Skeletal muscle satellite cell (primary cell): ENCODE measurements at regions not wholly inside any gene's neighbourhood (a gene's known extent, or its start where the extent isn't known, plus 50 kb on each side); places are given as distances from the start of the nearest gene placed in this dataset. TPM values are rescaled to one million over a fixed set of nuclear protein-coding genes. Genes with fewer than 3 reads are reported as not detected.

Experiments
- H3K27me3 ChIP-seq: 2 replicates; pipeline ENCODE4 v1.7.0; 2013; ENCODE audit warnings: low read length; ENCODE audit not compliant: control insufficient read depth, insufficient read depth
- H3K36me3 ChIP-seq: 2 replicates; pipeline ENCODE4 v1.7.0; 2013; ENCODE audit warnings: mild to moderate bottlenecking, control low read depth, low read length; ENCODE audit not compliant: insufficient read depth
- H3K4me1 ChIP-seq: 2 replicates; pipeline ENCODE4 v1.7.0; 2013; ENCODE audit warnings: low read length; ENCODE audit not compliant: control insufficient read depth, insufficient read depth
- H3K4me2 ChIP-seq: 2 replicates; pipeline ENCODE4 v1.7.0; 2013; ENCODE audit warnings: mild to moderate bottlenecking, low read length
- H3K4me3 ChIP-seq: 2 replicates; pipeline ENCODE4 v1.7.0; 2013; ENCODE audit warnings: low read length
- H3K9ac ChIP-seq: 2 replicates; pipeline ENCODE4 v1.7.0; 2013; ENCODE audit warnings: mild to moderate bottlenecking, low read depth, low read length, moderate library complexity
- H3K9me3 ChIP-seq: replicated peaks from 2 replicates; pipeline ENCODE4 v1.7.0; 2013; ENCODE audit warnings: mild to moderate bottlenecking, control low read depth, low read length
- small RNA-seq: library from RNA; depleted of rRNA; stranded (forward); fragments of <200 nt; gene quantifications from one replicate; pipeline ENCODE3, GENCODE V24; 2012

DNA sequence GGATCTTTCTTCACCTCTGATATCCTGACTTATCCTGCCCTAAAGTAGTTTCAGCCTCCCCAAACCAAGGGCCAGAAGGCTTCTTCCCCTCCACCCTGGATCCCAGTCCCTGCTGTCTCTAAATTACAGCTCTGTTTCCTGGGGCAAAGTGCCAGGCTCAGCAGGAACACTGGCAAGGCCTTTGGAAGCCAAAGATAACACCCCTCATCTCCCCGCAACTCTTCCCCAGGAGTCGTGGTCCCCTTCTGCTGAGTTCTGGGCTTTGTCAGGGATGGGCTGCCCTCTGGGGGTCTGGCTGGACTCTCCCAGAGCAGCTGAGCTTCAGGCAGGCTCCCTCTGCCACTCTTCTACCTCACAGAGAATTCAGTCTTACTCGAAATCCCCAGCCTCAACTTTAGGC, 53.8 kb upstream of the AMPD3 start:
- no peak overlapping the region for H3K4me2 ChIP-seq
- H3K4me3 ChIP-seq = no peak overlapping the region
- no peaks in the 10 kb centered on the region for H3K9me3 ChIP-seq
- H3K4me1 ChIP-seq = peaks cover 20% of the 10 kb centered on the region
- no peaks in the 10 kb centered on the region for H3K27me3 ChIP-seq
- H3K9ac ChIP-seq = no peak overlapping the region
- no peaks in the 10 kb centered on the region for H3K36me3 ChIP-seq

DNA sequence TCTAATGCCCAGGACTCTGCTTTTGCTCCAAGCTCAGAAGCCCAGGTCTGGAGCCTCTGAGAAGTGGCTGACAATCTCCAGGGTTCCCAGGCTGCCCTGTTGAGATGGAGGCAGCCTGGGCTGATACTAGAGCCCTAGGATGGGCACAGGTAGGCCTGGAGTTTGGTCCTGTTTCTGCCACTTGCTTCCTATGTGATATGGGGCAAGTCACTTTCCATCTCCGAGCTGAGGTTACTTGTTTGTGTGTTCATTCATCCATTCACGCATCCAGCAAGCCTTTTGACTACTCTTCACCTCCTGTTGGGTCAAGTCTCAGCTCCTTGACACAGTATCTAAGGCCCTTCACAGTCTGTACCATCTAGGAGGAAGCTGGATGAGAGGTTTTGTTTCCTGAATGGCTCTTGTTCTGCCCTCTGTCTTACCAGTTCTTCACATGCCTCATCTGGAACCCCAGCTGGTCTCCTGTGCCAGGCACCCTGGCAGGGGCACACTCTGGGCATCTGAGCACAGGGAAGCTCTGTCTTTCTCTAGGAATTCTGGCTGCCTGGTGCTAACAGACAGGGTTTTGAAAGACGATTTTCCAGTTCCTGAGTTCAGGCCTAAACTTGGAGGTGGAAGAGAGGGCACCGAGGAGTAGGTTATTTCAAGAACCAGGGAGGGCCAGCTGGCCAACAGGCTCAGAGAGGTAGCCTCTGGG, 53.2 kb upstream of the AMPD3 start:
- Histone ChIP-seq H3K4me2 (no peak overlapping the region), H3K36me3 (no peaks in the 10 kb centered on the region), H3K27me3 (no peaks in the 10 kb centered on the region), H3K4me1 (peaks cover 26% of the 10 kb centered on the region), H3K9me3 (no peaks in the 10 kb centered on the region), H3K4me3 (no peak overlapping the region), H3K9ac (no peak overlapping the region)

Small RNA genes lying in the stretch of these regions (small RNA-seq; reads per million reads assigned to genes)
- not detected for gene RNU6ATAC33P
